HG03571 (cell line): ENCODE measurements at regions not wholly inside any gene's neighbourhood (a gene's known extent, or its start where the extent isn't known, plus 50 kb on each side); places are given as distances from the start of the nearest gene placed in this dataset.
"Not testable (repeated sequence)": the region's sequence is repeated elsewhere in the genome, so short reads cannot be mapped to it uniquely, and the experiment has no call there.

ENCODE experiments used
- ATAC-seq: cut with Tn5 transposase; IDR thresholded peaks from one replicate; pipeline ENCODE4 v1.9.1; 2021; ENCODE audit not compliant: unreplicated experiment

GRCh38 chr14:38593476-38593875, 337.6 kb upstream of the CLEC14A start:
- no peak for ATAC-seq

GRCh38 chr14:38592764-38593442, 337.0 kb upstream of the CLEC14A start:
- ATAC-seq = no peak

GRCh38 chr14:38589747-38590350, 334.0 kb upstream of the CLEC14A start:
- no peak for ATAC-seq

DNA sequence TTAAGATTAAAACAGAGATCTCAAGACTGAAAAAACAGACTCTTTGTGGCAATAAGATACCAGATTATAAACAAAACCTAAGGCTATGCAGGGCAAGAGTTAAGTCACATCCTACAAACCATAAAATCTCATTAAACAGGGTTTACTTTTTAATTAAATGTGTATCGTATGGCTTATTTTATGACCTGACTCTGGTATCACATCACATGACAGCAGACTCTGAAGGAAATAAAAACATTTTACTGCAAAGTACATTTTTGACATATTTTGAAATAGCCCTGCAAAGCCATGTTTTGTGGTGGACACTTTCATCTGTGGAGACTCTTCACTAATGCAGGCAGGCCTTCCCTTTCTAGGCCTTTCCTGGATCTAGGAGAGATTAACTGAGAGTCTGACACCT, 327.6 kb upstream of the CLEC14A start:
- ATAC-seq = no peak

- ATAC-seq = no peak
Observed at GRCh38 chr14:38578278-38578681, 322.4 kb upstream of the CLEC14A start.

DNA sequence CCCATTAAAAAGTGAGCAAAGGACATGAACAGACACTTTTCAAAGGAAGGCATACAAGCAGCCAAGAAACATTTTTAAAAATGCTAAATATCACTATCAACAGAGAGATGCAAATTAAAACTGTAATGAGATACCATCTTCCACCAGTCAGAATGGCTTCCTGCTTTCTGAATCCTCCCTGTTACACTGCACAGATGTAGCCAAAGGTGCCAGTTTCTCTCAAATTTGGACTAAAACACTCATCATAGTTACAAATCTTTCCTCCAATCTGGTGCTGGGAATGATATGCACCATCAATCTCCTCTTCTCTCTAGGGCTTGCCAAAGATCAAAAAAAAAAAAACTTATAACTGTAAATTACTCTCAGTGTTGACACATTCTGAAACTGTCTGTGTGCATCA, 311.8 kb upstream of the CLEC14A start:
- ATAC-seq = no peak

DNA sequence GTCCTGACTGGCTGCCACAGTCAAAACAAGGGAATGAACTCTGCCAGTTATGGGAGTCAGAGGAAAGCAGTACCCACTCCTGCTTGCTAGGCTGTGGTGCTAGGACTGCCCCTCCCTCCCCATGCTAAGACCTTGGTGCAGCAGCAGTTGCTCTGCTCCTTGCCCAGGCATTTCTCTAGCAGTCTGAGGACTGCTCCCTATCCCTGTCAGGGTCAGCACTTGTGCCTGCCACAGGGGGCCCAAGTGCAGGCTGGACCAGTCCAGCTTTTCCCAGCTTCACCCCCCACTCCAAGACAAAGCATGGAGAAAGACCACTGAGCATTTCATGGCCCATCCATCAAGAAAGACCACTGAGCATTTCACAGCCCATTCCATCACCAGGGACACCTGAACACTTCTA, 305.8 kb upstream of the CLEC14A start:
- ATAC-seq = no peak

DNA sequence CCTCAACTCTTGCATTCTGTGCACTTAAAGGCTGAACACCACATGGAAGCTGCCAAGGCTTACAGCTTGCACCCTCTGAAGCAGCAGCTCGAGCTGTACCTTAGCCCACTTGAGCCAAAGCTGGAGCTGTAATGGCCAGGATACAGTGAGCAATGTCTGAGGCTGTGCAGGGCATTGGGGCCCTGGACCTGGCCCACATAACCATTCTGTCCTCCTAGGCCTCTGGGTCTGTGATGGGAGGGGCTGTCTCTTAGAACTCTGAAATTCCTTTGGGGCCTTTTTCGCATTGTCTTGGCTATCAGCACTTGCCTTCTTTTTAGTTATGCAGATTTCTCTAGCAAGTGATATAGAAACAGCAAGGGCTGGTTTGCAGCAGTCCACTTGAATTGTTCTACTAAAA, 303.8 kb upstream of the CLEC14A start:
- no peak for ATAC-seq

DNA sequence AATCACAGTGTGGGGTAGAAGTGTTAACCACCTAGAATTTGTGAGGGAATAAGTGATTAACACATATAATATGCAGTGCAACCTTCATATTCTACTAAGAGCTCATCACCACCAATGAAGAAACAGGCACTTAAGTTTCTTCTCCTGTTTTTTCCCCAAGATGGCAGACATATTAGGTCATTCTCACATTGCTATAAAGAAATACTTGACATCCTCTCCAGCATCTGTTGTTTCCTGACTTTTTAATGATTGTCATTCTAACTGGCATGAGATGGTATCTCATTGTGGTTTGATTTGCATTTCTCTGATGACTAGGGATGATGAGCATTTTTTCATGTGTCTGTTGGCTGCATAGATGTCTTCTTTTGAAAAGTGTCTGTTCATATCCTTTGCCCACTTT, 301.5 kb upstream of the CLEC14A start:
- ATAC-seq = not testable (repeated sequence)

DNA sequence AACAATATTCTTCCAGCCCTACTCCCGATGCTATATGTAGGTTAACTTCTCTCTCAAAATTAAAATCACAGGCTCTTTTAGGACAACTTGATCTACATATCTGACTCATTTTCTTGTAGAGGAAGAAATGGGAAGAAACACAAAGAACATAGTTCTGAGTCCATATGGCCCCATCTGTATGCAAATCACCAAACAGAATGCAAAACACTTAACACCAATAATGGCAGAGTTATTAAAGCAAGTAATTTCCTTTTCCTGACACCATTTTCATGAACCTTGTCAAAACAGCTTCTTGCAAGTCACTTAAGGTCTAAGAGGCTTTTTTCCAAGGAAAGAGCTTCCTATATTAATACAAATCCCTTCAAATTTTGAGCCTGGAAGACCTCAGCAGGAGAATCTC, 300.4 kb upstream of the CLEC14A start:
- no peak for ATAC-seq

- ATAC-seq = no peak
Observed at GRCh38 chr14:38554026-38554425, 298.1 kb upstream of the CLEC14A start.

DNA sequence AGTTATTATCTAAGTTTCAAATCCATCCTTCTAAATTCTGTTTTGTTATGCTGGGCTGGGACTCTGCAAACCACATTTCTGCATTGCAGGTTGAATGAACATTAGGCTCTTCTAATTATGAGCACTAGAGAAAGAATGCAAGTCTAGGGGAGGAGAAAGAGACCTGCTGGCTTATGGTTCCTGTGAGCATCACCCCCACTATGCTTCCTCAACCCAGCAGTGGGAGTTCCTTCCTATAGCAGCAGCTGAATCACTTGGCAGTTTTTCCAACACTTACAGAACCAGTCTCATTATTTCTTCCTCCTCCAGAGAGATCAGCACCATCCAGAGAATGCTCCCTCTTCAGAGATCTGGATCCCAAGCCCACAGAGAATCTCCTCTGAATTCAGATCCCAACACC, 297.7 kb upstream of the CLEC14A start:
- ATAC-seq = no peak

- ATAC-seq = no peak
Observed at GRCh38 chr14:38549564-38549963, 293.7 kb upstream of the CLEC14A start.

GRCh38 chr14:38547961-38548490, 292.1 kb upstream of the CLEC14A start:
- ATAC-seq = no peak

DNA sequence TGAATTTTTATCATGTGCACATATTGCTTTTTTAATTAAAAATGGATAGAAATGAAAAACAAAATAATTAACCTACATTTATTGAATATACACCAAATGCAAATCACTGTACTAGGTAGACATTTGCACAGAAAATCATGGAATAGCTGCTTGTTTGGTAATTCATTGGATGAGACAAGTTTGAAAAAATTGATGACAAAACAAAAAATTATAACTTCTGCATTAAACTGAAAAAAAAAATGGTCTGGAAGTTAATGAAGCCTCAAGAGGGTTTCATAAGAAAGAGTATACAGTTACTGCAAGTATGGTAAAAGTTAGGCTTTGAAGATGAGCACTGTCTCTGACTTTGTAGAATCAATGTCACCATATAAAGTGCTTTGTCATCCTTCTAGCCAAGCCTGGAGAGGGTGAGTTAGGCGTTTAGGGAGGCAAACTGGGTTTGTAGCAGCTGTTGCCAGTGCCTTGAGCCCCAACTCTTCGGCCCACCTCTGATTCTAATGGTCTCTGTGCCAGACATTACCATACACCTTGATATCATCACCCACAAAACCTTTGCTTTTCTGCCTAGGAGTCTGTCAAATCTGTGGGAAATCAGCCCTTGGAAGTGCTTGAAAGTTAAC, 291.1 kb upstream of the CLEC14A start:
- no peak for ATAC-seq

- no peak for ATAC-seq
Observed at GRCh38 chr14:38544776-38545175, 288.9 kb upstream of the CLEC14A start.

- ATAC-seq = not testable (repeated sequence)
Observed at GRCh38 chr14:38543851-38544250, 288.0 kb upstream of the CLEC14A start.

DNA sequence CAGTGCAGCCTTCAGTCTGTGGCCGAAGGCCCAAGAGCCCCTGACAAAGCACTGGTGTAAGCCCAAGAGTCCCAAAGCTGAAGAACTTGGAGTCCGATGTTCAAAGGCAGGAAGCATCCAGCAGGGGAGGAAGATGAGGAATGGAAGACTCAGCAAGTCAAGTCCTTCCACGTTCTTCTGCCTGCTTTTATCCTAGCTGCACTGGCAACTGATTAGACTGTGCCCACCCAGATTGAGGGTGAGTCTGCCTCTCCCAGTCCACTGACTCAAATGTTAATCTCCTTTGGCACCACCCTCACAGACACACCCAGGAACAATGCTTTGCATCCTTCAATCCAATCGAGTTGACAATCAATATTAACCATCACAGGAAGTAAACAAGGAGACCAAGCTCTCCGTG, 282.2 kb upstream of the CLEC14A start:
- not testable (repeated sequence) for ATAC-seq

GRCh38 chr14:38536376-38537038, 280.6 kb upstream of the CLEC14A start:
- ATAC-seq = no peak

DNA sequence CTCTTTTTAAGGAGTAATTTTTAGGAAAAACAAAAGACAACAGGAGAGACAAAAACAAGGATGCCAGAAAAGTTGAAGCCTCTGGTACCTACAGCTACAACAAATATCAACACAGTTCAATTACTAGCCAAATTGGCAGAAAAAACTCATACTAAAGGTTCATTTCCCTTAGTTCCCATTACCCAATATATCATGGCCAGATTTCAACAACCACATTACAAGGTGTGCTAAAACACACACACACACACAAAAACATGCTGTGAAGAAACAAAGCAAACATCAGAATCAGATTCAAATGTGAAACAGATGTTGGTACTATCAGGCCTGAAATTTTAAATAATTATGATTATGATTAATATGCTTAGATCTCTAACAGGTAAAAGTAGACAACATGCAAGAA, 272.7 kb upstream of the CLEC14A start:
- no peak for ATAC-seq

DNA sequence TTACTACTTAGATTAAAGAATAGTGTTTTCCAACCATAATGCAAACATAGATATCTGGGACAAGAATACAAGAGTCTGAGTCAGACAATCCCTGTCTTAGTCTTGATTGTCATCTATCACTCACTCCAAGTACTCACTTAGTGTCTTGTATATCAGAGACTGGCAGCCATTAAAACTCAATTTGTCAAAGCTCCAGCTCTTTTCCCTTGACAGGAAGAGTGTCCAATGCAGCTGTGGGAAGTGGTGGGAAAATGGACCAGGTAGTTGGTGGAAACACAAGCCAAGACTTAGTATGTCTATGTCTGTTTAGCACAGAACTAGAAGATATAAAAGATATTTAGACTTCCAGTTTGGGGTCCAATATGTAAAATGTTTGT, 271.6 kb upstream of the CLEC14A start:
- ATAC-seq = no peak
